ENCODE measurements at regions not wholly inside any gene's neighbourhood (a gene's known extent, or its start where the extent isn't known, plus 50 kb on each side); places are given as distances from the start of the nearest gene placed in this dataset.

DNA sequence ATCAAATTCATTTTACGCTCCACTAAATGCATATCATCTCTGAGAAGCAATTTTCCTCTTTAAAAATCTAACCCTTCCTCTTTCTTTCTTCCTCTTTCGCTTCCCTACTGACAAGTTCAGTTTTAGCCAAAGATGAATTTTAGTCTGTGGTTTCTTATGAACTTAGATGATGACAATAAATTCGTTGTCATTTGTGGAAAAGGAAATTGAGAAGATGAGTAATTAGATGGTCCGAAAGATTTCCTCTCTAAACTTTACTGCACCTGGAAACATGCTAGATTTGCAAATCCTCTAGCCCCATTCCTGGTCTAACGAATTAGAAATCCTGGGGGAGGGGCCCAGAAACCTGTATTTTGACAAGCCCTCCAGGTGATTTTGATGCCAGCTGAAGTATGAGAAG is 855.4 kb upstream of the CHORDC1 start:
- TF ChIP-seq, protein P1, sequence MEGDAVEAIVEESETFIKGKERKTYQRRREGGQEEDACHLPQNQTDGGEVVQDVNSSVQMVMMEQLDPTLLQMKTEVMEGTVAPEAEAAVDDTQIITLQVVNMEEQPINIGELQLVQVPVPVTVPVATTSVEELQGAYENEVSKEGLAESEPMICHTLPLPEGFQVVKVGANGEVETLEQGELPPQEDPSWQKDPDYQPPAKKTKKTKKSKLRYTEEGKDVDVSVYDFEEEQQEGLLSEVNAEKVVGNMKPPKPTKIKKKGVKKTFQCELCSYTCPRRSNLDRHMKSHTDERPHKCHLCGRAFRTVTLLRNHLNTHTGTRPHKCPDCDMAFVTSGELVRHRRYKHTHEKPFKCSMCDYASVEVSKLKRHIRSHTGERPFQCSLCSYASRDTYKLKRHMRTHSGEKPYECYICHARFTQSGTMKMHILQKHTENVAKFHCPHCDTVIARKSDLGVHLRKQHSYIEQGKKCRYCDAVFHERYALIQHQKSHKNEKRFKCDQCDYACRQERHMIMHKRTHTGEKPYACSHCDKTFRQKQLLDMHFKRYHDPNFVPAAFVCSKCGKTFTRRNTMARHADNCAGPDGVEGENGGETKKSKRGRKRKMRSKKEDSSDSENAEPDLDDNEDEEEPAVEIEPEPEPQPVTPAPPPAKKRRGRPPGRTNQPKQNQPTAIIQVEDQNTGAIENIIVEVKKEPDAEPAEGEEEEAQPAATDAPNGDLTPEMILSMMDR (IDR thresholded peaks at IDR 0.05): no peak
- no peak for TF ChIP-seq TCF7L2 (IDR thresholded peaks at IDR 0.05; ENCODE audit: low read depth, low read length)
- no peak for TF ChIP-seq POLR2AphosphoS5 (IDR thresholded peaks at IDR 0.05; ENCODE audit: low read depth, low read length)
- TF ChIP-seq REST (IDR thresholded peaks at IDR 0.05; ENCODE audit: insufficient read depth in 1 of 2, low read depth in 2 of 2, low read length in 1 of 2): no peak
- TF ChIP-seq SIN3A (IDR thresholded peaks at IDR 0.05; ENCODE audit: borderline replicate concordance, insufficient read depth, low read depth, low read length): no peak
